ENCODE measurements at regions not wholly inside any gene's neighbourhood (a gene's known extent, or its start where the extent isn't known, plus 50 kb on each side); places are given as distances from the start of the nearest gene placed in this dataset.

DNA sequence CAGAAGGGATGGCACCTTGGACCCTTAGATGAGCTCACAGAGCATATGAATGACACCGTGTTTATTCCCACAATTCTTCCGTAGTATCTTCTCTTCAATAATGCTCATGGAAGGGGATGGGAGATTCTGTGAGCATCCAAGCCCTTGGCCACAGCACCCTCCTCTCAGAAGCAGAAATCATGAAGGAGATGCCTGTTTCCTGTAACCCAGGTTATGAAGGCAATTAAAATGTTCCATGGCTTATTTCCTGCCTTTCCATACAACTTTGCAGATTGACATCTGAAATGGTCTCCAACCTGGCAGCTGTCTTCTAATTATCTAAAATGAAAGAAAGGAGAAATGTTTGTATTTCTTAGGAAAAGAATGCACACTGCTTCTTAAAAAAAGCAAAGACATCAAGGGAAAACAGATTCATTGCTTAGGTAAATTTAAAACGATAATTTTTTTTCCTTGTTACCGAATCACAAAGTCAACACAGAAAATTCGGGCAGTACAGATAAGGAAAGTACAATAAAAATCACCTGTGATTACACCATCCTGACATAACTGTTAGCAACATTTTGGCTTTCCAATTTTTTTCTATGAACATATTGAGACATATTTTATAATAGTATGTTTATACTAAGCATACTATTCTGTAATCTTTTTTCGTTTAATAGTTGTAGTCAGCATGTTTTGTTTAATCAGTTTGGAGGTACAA lies 128.5 kb downstream of the SQOR start:
- TF ChIP-seq, protein P1, sequence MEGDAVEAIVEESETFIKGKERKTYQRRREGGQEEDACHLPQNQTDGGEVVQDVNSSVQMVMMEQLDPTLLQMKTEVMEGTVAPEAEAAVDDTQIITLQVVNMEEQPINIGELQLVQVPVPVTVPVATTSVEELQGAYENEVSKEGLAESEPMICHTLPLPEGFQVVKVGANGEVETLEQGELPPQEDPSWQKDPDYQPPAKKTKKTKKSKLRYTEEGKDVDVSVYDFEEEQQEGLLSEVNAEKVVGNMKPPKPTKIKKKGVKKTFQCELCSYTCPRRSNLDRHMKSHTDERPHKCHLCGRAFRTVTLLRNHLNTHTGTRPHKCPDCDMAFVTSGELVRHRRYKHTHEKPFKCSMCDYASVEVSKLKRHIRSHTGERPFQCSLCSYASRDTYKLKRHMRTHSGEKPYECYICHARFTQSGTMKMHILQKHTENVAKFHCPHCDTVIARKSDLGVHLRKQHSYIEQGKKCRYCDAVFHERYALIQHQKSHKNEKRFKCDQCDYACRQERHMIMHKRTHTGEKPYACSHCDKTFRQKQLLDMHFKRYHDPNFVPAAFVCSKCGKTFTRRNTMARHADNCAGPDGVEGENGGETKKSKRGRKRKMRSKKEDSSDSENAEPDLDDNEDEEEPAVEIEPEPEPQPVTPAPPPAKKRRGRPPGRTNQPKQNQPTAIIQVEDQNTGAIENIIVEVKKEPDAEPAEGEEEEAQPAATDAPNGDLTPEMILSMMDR (IDR thresholded peaks at IDR 0.05): no peak
- TF ChIP-seq EP300 (IDR thresholded peaks at IDR 0.05) (no peak), POLR2A (IDR thresholded peaks at IDR 0.05) (no peak)
